HuH-7.5 (cell line): ENCODE measurements at regions not wholly inside any gene's neighbourhood (a gene's known extent, or its start where the extent isn't known, plus 50 kb on each side); places are given as distances from the start of the nearest gene placed in this dataset.

ENCODE experiments used
- DNase-seq: peaks from one replicate; pipeline ENCODE4 v3.0.0; 2011; ENCODE audit warnings: low spot score

DNA sequence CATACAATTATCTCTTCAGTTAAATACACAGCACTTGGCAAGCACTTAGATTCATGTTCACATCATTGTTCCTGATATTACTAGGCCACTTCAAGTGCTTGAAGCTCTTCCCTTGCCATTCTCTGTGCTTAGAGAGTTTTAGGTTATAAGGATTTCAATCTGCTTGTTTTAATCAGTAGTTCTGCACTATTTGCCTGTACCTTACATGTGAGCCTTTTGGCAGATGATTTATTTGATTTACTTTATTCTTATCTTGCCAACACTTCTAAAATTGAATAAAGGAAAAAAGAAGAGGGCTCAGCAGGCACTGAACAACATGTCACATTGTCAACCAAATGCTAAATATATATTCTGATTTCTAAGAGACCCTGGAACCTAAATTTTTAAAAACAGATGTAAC lies 363.8 kb upstream of the USP15 start:
- no peak for DNase-seq

DNA sequence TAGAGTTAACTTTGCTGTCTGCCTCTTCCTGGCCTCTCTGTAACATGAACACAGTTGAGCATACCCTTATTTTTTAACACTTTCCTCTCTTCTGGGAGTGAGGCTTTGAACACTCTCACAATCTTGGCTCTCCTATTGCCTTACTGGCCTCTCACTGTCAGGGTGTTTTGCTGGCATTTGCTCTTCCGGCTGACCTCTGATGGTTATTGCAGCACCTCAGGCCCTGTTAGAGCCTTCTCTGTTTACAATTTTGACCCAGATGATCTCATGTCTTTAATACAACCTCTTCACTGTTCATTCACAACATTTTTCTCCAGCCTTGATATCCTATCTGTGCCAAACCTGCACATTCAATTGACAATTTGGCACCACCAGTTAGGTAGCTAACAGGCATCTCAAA lies 357.8 kb upstream of the USP15 start:
- DNase-seq = no peak

DNA sequence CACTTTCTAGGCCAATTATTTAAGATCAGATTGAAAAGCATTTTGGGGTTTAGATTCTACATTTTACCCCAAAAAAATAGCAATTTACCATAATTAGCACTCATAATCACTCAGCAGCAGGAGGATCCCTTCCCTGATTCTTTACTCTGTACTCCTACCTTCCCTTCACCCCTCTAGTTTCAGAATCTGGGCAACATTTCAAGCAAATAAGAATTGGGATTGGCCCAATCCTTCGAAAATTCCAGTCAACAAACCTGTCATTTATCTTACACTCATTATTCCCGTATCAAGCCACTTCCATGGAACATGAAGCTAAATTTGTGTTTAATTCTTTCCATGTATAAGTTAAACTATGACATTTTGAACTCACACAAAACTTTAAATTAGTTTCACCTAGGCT lies 349.1 kb upstream of the USP15 start:
- DNase-seq = no peak

DNA sequence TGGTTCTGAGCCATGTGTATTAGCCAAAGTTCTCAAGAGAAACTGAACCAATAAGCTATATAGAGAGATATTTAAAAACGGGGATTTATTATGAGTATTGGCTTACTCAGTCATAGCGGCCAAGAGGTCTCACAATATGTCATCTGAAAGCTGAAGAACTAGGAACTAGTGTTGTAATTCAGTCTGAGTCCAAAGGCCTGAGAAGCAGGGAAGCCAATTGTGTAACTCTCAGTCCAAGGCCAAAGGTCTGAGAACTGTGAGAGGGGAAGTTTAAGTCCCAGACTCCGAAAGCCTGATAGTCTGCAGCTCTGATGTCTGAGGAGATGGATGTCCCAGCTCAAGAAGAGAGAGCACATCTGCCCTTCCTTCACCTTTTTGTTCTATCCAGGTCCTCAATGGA lies 344.8 kb upstream of the USP15 start:
- no peak for DNase-seq

DNA sequence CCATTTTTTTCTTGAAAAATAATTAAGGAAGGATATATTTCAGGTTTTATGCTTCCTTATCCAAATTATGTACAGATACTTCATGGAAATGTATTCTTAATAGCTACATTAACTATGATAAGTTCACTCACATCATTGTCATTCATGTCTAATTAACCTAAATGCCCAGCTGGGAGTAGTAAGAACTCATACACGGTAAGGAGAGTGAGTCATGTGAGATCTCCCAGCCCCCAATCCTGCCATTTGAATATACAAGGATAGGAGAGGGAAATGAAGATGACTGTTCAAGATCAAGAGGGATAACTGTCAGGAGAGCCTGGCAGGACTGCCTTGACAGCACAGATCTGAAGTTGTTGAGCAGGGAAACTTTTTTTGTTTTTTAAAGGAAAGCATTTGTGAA lies 343.4 kb upstream of the USP15 start:
- DNase-seq = no peak

DNA sequence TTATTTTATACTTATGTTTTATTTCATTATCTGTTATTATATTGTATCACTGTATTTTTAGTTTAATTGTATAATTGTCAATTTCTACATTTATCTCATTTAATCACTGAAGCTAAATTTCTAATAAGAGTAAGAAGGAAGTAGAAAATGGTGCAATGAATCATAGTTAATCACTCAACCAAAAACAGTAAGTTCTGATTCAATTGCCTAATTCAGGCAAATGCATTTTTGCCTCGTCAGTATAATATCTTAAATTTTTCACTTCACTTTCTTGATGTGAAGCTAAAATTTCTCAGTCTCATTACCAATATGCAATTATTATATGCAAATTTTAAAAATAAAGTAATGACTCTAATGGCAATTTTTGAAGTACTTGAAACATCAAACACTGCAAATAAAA lies 340.5 kb upstream of the USP15 start:
- no peak for DNase-seq

DNA sequence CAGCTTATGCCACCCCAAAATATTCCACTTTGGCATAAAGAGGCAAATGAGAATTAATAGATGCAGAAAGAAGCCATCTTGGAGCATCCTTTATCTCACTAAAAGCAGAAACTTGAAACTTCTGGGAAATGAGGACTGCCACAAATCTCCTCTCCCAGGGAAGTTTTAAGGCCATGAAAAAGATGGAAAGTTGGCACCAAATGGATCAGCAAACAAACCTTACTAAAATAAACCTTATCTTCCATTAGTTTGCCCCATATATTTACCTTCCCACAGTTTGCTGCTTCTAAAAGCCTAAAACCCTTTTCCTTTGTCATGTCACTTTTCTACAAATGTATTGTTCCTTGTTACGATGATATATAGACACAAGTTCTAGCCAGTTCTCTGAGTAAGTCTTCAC lies 340.0 kb upstream of the USP15 start:
- DNase-seq = no peak

DNA sequence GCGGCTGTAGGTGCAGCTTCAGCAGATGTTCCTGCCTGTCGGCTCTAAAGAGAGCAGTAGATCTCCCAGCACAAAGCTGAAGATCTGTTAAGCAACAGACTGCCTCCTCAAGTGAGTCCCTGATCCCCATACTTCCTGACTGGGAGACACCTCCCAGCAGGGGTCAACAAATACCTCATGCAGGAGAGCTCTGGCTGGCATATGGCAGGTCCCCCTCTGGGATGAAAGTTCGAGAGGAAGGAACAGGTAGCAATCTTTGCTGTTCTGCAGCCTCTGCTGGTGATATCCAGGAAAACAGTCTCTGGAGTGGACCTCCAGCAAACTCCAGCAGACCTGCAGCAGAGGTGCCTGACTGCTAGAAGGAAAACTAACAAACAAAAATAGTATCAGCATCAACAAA lies 337.1 kb upstream of the USP15 start:
- DNase-seq = no peak

DNA sequence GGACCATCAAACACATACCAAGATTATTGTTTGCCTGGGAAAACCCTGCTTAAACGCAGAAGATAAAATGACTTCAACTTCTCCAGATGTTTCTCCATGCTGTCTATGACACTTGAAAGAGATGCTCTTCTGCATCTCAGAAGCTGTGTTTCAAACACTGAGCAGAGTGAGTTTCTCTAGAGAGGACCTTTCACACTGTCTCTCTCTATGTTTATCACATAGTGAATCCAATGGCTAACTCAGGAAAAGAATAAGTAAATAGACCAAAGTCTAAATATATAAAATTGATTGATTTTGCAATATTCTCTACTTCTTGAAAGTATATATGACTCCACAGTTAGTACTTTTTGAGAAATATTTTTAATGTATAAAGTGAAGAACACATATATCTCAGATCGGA lies 325.6 kb upstream of the USP15 start:
- DNase-seq = no peak

DNA sequence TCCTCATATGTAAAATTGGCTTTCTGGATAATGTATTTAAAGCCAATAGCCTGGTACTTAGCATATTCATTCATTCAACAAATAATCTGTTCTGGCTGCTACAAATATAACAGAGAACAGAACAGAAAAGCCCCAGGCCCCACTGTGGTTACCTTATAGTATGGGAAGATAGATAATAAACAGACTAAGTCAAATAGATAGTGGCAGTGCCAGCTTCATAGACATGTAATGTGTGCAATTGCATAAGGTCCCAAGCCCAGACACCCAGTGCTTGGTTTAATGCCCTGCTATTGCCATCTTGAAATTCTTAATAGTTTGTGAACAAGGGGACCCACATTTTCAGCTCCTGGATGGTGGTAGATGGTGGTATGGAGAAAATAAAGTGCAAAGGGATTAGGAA lies 320.2 kb upstream of the USP15 start:
- DNase-seq = no peak

DNA sequence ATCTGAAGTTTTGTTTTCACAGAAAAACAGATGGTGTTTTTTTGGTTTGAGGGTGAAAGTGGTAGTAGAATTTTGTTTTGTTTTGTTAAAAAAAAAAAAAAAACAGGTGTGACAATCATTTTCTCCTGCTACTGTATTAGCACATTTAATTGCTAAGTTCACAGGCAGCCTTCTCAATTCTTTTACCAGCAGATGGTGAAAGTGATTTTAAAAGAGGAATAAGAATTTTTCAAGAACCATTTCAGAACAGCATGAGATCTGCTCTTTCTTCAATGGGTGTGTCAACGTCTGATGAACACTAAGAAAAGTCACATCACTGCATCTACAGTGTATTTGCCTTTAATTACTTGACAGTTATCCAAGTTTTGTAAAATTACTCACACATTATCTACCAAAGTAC lies 303.7 kb upstream of the USP15 start:
- DNase-seq = no peak

DNA sequence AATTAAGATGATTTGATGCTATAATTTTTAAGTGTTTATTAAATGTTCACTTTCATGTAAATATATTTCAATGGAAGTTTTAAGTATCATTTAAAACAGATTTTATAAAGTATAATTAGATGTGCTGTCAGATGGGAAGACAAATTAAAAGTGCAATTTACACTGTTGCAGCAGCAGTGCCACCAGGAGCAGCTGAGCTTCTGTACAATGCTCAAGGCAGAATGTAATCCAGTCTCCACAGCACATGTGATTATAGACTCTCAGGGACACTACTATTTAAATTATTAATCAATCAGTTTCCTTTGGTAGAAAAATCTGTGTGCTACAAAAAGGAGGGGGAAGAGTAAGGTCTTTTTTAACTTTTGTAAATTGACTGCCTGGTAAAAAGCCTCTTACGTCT lies 285.7 kb upstream of the USP15 start:
- DNase-seq = no peak

DNA sequence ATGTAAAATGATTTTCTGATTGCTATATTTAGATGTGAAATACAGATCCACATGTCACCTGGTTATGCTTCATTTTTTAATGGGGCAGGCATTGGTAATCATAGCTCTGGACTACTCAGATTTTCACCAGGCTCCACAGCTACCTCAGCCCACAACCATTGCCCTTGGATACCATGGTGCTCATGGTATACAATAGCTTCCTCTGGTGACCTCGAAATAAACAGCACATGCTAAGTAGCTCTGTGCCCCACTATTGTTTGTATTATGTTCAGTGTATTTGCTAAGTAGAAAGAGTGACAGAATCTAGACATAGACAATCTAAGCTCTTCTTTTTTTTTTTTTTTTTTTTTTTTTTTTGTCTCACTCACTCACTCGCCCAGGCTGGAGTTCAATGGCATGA lies 274.4 kb upstream of the USP15 start:
- DNase-seq = no peak

DNA sequence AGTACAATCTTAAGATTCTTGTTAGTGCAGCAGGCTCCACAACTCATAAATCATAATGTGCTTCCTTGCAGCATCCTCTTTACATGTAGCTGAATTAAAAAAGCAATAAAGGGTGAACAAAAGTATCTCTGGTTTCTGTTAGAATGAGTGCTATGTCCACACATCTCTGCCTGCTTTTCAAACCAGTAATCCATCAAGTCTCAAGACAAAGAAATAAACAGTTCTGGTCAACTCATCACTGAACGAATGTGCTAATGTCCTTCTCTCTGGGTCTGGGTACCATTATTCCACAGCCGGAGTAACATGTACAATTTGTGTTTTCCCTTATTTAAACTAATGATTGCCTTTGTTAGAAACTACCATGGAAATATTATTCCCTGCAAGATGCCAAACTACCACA lies 273.0 kb upstream of the USP15 start:
- no peak for DNase-seq

DNA sequence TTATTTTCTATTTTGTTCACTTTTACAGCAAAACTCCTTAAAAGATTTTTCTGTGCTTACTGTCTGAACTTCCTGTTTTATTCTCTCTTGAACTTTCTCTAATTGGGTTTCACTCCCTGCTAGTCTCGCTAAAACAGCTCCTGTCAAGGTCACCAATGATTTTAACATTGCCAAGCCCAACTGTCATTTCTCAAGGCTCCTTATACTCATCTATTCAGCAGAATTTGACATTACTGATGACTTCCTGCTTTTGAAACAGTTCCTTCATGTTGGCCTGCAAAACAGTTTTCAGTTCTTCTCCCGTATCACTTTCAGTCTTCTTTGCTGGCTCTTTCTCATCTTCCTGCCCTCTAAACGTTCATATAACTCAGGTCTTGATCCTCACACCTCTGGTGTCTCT lies 268.5 kb upstream of the USP15 start:
- no peak for DNase-seq

DNA sequence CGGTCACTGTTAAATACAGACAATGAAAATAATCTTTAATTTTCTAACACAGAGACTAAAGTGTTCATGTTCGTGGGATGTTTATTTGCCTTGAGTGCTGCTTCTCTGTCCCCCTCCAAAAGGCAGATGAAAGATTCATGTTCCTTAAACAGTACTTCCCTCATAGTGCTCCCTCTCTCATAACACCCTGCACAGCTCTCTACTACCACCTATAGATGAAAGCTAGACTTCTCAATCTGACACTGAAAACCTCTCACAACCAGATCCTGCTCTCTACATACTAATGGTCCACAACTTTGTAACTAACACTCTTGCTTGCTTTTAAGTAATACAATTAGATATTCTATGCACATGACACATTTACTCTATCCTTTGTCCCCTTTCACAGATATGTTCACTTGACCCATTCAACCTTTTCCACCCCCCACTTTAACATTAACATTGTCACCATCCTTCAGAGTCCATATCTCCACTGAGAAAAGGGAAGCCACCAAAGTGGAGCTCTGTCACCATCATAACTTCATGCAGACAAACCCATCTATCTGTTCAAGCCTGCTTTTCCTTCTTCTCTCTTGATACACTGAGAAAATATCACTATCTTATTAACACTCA lies 266.4 kb upstream of the USP15 start:
- no peak for DNase-seq

DNA sequence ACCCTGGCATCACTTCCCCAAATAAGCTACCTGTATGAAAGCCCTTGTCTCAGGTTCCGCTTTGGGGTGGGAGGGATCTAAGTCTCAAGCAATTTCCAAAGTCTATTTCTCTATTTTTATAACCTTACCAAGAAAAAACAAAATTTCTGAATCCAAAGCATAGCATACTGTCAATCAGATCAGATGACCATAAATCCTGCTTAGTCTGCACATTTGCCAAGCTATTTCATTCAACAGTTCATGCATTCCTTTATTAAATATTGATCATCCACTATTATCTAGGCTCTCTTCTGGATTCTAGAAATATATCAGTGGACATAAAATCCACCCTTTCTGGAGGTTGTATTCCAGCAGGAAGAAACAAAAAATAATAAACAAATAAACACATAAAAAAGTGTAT lies 263.5 kb upstream of the USP15 start:
- no peak for DNase-seq

DNA sequence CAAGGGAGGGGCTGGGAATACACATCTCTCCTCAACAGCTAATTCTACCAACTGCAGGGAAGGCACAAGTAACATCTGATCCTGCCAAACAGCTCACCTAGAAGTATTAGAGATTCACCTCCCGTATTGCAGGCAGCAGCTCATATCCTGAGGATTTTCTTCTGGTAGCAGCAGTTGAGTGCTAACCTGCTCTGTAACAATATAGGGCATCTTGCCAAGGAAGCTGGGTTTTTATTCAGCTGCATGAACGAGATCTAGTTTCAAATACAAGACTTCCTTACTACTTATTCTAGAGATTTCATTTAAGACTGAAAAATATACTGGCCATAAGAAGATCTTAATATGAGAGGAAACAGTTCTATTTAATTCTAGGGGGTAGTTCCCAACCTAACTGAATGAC lies 261.4 kb upstream of the USP15 start:
- no peak for DNase-seq

DNA sequence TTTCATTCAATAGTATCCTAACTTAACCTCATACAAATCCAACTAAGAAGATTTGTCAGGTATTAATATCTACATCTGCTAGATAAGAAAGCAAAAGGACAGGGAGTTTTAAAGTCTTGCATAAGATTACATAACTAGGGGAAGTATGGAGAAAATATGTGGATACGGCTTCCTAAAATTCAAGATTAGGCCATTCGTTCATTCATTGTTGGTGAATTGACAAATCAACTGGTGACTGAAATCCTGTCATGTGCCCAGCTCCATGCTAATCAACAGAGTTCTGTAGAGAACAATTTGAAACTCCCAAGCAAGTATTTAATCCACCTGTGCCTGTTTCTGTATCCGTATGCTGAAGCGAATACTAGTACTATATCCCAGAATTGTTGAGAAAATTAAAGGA lies 260.9 kb upstream of the USP15 start:
- no peak for DNase-seq

DNA sequence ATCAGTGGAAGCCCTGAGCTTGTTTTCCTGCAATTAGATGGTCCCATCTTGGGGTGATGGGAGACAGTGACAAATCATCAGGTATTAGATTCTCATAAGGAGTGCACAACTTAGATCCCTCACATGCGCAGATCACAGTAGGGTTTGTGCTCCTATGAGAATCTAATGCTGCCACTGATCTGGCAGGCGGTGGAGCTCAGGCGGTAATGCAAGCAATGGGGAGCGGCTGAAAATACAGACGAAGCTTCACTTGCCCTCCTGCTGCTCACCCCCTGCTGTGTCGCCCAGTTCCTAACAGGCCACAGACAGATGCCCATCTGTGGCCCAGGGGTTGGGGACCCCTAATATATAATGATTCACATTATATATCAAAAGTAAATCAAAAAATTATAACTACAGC lies 258.8 kb upstream of the USP15 start:
- DNase-seq = no peak

DNA sequence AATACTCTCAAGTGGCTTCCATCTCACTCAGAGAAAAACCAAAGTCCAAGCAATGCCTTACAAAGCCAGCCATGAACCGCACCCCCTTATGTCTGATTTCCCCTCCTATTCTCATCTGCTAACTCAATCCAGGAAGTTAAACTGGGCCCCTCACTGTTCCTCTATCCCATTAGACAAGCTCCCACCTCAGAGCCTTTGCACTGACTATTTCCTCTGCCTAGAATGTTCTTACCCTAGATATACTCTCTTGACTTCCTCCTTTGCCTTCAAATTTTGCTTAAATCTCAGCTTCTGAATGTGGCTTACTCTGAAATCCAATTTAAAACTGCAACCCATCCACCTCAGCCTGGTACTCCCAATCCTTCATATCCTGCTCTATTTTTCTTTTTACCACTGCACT lies 257.0 kb upstream of the USP15 start:
- no peak for DNase-seq

DNA sequence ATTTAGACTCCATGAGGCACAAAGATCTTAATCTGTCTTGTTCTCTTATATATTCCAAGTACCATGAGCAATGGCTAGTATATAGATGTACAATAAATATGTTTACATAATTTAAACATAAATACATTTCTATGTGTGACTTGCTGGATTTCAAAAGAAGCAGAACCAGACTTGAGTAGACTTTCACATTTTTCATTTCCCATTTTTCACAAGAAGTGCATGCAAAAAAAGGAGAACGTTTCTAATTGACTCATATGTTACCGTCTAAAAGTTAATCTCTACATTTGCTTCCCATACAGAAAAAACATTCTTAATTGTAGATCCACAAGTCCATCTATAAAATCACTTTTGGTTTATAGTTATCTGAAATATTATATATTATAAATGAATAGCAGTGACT lies 256.5 kb upstream of the USP15 start:
- no peak for DNase-seq

DNA sequence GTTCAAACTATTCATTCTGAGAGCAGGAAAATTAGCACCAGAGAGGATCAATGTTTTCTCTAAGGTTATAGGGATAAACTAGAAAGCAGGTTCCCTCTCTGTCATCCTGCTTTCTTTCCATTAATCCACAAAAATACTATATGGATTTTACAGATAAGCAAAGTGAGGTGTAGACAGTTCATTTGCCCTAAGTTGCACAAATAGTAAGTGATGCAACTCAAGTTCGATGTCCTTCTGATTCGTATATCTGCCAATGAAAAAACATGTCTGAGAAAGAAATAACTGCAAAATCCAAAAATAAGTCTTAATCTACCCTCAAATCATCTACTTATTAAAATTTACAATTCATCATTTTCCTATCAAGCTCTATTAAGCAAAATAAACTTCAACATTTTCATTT lies 254.6 kb upstream of the USP15 start:
- no peak for DNase-seq

DNA sequence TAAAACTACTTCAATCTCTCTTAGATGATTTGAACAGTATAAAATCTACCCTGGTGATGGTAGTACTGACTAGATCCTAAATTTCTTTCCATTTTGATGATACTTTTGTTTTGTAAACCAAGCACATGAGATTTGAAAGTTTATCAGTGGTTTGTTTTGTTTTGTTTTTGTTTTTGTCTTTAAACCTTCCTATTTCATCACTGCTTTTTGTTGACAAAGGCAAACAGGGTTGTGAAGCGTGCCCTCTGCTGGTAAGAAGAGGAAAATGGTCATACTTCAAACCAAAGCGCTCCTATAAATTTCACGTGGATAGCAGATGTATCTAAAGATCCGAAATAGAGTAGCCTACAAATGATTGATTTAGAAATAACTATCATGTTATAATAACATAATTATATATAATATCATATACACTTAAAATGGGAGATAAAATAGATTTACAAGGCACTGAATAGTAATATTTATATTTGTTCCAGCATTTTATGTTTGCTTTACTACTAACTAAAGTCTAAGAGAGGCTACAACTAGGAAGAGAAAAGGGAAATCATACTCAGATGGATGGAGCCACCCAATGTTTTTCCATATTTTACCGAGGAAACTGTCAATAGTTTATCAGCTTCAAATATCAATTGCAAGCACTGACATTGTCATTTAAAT lies 254.0 kb upstream of the USP15 start:
- peak; percentile 57 for DNase-seq

DNA sequence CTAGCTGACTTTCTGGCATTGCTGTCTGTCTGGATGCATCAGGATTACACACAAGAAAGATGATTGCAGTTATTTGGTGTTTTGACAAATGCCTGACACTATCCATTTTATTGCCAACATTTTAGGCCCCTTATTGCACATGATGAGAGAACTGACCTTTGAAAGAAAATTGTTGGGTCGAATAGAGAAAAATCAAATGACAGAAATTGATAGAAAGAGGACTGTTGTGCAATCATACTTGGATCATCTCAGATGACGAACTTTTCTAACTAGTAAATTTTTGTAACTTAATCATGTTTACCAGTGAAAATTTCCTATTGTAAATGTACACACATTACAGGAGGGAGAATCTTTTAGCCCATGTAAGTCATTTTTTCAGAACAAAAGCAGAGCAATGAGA lies 251.5 kb upstream of the USP15 start:
- DNase-seq = no peak
